ENCODE measurements at regions not wholly inside any gene's neighbourhood (a gene's known extent, or its start where the extent isn't known, plus 50 kb on each side); places are given as distances from the start of the nearest gene placed in this dataset.
"Not testable (repeated sequence)": the region's sequence is repeated elsewhere in the genome, so short reads cannot be mapped to it uniquely, and the experiment has no call there.

GRCh38 chr22:11561744-11562143, 3966.2 kb upstream of the OR11H1 start:
- not testable (repeated sequence) for DNase-seq (ENCODE audit: low spot score)

DNA sequence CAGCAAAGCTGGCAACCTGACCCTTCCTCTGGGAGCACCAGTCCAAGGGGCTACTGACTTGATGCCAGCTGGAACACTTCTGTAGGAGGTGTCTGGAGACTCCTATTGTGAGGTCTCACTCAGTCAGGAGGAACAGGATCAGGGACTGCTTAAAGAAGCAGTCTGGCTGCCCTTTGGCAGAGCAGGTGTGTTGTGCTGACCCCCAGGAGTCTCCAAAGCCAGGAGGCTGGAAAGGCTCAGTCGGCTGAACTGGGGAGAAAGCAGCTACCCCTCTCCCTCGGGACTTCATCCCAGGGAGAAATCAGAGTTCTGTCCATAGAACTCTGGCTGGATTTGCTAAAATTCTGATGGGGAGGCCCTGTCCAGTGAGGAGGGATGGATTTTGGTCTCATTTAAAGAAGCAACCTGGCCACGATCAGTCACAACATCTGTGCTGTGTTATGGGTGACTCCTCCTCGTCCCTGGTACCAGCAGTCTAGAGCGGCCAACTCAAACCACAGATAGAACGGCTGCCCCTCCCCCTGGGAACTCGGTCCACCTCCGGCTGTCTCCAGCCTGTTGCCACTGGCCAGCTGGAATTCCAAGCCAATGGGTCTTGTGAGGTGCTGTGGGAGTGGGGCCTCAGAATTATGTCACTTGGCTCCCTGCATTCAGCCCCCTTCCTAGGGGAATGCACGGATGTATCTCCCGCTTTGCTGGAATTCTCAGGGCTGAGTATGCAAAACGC, 3959.0 kb upstream of the OR11H1 start:
- not testable (repeated sequence) for DNase-seq (ENCODE audit: low spot score)

DNA sequence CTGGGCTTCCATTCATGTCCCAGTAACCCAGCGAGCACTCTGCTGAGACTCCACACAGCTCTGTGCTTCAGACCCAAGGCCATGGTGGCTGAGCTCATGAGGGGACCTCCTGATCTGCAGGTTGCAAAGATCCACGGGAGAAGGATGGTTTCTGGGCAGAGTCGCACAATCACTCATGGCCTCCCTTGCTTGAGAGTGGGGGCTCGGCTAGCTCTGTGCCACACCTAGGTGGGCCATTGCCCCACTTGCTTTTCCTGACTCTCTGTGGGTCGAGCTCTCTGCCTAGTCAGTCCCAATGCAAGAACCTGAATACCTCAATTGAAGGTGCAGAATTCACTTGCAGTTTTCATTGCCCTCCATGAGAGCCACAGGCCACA, 3958.4 kb upstream of the OR11H1 start:
- DNase-seq (ENCODE audit: low spot score): not testable (repeated sequence)

DNA sequence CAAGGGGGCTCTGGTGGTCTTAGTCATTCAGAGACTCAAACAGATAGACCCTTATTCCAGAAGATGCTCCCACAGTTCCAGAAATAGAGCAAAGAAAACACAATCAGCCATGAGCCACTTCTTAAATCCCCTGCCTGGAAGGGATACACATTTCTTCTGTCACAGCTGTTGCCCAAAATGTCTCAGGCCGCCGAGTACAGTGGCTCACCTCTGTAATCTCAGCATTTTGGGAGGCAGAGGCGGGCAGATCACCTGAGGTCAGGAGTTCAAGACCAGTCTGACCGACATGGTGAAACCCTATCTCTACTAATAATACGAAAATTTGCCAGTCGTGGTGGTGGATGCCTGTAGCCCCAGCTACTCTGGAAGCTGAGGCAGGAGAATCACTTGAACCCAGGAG, 3954.8 kb upstream of the OR11H1 start:
- not testable (repeated sequence) for DNase-seq (ENCODE audit: low spot score)

DNA sequence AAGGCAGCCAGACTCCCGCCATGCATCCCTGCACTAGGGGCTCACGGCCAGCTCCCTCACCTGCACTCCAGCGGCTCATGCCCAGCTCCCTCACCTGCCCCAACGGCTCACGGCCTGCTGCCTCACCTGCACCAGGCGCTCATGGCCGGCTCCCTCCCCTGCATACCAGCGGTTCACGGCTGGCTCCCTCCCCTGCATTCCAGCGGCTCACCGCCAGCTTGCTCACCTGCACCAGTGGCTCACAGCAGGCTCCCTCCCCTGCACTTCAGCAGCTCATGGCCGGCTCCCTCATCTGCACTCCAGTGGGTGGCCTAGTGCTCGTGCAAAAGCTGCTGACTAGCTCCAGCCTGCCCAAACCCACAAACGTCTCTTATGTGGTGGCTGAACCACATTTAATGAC, 3953.8 kb upstream of the OR11H1 start:
- DNase-seq (ENCODE audit: low spot score): not testable (repeated sequence)

DNA sequence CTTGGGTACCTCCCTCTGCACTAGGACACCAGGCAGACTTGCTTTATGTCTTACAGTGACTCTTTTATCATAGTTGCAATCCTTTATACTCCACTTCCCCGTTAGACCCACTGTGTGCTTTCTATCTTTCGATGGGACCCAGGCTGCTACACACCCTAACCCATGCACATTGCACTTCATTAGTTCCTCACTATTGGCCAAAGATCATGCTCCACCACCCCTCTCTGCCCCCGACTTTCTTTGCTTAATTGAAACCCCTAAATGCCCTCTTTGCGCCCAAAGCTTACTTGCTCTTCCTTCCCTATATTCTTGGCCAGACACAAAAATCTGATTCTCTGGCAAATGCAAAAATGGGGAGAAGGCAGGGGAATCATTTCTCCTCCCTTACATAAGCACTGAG, 3953.3 kb upstream of the OR11H1 start:
- not testable (repeated sequence) for DNase-seq (ENCODE audit: low spot score)

- DNase-seq (ENCODE audit: low spot score): not testable (repeated sequence)
These were observed 3951.3 kb upstream of the OR11H1 start for GRCh38 chr22:11576740-11577139.

DNA sequence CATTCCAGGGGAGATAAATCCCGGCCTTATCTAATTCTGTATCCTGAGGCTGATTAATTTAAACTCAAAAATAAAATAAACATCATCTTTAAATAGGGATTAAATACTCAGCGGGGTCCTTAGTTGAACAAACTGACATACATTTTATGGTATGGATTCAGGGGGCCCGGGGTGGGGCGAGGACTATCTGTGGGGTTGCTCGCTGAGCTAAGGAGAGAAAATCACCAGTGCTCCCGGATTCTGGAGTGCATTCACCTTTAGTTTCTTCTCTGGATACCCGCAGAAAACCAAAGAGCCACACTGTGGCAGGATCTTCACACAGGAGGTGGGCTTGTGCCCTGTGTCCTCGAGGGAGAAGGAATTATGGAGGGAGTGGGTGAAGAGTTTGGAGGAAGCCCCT, 3949.9 kb upstream of the OR11H1 start:
- not testable (repeated sequence) for DNase-seq (ENCODE audit: low spot score)

DNA sequence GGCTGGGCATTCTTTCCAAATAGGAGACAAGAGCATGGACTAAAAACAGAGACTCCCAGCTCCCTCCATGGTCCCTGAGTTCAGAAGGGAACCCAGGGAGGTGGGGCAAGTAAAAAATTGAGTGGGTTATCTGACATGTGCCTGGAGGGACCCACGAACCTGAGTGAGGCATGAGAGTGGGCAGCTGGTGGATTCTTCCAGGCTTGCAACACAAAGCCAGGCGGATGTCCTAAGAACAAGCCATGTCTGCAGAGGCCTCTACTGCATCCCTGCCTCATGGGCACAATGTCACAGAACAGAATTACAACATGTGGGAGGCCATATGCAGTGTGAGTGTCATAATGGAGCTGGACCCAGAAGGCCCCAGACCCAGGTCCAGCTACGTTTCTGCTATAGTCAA, 3949.4 kb upstream of the OR11H1 start:
- DNase-seq (ENCODE audit: low spot score): not testable (repeated sequence)

DNA sequence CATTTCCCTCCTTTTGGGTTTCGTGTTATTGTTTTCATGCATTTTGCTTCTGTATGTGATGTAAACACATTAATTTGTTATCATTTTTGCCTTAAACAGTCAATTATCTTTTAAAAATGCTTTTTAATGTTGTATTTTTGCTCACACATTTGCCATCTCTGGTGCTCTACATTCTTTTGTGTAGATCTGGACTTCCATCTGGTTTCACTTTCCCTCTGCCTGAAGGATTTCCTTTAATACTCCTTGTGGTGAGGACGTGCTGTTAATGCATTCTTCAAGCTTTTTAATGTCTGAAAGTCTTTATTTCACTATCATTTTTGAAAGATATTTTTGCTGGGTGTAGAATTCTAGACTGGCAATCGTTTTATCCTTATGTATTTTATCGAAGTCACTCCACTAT, 3945.9 kb upstream of the OR11H1 start:
- not testable (repeated sequence) for DNase-seq (ENCODE audit: low spot score)

DNA sequence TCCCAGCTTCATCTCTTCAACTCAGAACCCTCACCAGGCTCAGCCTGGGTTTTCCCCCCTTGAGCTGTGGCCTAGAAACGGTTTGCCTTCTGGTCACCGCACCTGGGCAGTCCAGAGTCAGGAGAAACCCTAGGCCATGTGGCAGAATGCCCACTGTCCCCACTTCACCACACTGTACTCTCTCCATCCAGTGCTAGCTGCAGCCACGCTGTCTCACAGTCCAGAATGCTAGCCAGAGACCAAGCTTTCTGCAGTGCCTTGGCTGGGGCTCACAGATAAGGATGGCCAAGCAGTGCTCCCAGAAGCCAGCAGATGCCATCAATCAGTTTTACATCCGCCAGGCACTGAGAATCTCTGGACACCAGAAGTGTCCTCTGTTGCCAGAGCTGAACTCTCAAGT, 3943.8 kb upstream of the OR11H1 start:
- DNase-seq (ENCODE audit: low spot score): peak; percentile 2

GRCh38 chr22:11594552-11594951, 3933.4 kb upstream of the OR11H1 start:
- not testable (repeated sequence) for DNase-seq (ENCODE audit: low spot score)

DNA sequence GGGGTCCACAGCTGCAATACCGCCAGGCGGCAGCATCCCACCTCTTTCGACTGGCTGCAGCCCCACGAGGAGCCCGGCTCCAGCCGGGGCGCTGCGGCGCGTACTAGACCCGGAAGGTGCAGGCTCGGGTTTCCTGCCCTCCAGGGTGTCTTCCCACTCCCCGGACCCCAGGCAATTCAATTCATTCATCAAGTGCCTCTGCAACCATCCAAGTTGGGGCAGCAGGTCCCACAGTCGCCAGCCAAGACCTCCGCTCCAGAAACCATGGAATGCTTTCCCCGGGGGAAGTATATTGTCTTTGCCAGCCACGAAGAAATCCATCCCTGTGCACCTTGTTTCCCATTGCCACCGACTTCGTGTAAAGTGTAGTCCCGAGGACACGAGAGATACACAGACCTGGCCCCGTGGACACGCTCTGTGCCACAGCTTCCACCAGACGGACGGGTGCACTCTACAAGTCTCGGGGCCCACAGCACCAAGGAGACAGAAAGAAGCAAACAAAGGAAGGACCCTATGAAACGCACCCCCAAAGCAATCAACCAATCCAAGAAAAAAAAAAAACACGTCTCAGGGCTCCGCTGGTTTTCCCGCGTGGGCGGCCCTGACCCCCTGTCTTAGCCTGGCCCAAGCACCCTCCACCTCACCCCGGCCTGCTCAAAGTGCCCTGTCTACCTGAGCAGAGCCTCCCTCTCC, 3930.2 kb upstream of the OR11H1 start:
- DNase-seq (ENCODE audit: low spot score): not testable (repeated sequence)

- DNase-seq (ENCODE audit: low spot score): peak; percentile 4
These were observed 3929.2 kb upstream of the OR11H1 start for GRCh38 chr22:11598492-11599440.

- DNase-seq (ENCODE audit: low spot score): peak; percentile 1
These were observed 3928.5 kb upstream of the OR11H1 start for GRCh38 chr22:11599456-11599855.

DNA sequence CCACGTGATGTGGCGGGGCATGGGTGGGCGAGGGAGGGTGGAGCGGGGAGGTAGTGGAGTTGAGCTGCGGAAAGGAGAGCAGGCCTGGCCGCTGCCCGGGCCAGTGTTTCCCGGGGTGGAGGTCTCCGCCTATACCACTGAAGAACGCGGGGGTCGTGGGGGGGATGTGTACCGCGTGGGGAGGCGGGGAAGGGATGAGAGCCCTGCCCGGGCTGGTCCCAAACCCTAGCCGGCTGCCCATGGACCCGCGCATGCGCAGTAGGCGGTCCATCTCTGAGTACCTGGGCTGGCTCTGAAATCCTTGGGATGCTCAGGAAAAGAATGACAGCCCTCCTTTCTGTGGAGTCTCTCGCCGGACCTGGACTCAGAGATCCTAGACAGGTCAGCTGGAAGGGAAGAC, 3927.8 kb upstream of the OR11H1 start:
- peak; percentile 7 for DNase-seq (ENCODE audit: low spot score)

DNA sequence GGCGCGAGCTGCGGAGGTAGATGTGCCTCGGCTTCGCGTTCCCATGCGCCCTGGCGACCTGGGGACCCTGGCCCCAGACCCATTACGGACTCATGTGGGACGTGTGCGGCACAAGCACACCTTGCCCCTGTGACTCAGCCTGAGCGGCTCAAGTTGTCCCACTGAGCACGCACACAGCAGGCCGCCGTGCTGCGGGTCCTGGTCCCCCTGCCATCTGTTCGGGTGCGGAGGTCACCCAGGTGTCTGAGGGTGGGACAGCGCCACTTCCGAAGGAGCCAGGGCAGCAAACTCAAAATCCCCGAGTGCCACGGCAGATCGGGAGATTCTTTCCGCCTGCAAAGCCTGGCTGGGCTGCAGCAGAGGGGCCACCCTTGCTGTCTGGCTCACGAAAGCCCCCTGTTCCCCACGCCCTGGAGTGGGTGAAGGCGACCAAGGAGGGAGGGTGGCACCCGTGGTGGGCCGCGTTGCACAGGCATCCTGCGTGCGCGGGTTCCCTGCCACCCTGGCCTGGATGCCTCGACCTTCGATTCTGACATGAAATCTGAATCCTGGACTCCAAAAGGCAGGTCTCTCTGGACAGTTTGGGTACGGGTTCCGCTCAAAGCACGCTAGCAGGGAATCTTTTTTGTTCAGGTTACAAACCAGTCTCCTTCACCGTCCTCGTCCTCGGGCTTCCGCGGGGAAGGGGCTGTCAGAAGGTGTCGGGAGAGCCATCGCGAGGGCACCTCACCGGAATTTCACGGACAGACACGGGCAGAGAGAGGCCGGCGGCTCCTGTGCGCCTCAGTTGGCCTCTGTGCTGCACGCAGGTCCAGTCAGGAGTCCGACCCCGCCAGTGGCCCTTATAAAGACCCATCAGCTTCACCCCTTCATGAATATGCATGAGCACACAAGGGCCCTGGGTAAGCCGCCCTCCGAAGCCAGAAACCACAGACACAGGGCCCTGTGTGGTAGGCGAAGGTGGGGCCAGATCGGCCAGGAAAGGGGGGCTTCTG, 3926.8 kb upstream of the OR11H1 start:
- peak; percentile 4 for DNase-seq (ENCODE audit: low spot score)

- not testable (repeated sequence) for DNase-seq (ENCODE audit: low spot score)
These were observed 3923.2 kb upstream of the OR11H1 start for GRCh38 chr22:11604635-11605395.

- DNase-seq (ENCODE audit: low spot score): no peak
These were observed 3922.5 kb upstream of the OR11H1 start for GRCh38 chr22:11605468-11605981.
